CD4-positive, alpha-beta T cell treated with Interleukin-4 for 4 hours (primary cell): ENCODE measurements at regions not wholly inside any gene's neighbourhood (a gene's known extent, or its start where the extent isn't known, plus 50 kb on each side); places are given as distances from the start of the nearest gene placed in this dataset.
"Not testable (repeated sequence)": the region's sequence is repeated elsewhere in the genome, so short reads cannot be mapped to it uniquely, and the experiment has no call there.

Experiments used
- DNase-seq: peaks from one replicate; pipeline ENCODE4 v3.0.0-alpha.2; 2020

GRCh38 chrX:129361576-129361975 lies 161.7 kb downstream of the SMARCA1 start:
- DNase-seq = no peak

GRCh38 chrX:129360175-129360574 lies 163.1 kb downstream of the SMARCA1 start:
- peak; percentile 23 for DNase-seq

DNA sequence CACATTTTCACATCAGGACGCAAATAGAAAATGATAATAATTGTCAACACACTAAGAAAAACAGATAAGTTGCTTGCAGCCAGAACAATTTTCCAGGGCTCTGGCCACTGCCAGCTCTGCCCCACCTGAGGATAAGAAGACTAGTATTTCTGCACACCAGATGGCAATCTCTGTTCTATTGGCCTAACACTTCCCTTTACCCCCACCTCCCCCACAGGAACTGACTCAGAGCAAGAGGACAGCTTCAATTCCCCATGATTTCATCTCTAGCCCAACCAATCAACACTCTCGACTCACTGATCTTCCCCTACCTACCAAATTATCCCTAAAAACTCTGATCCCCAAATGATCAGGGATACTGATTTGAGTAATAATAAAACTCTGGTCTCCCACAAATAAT lies 164.0 kb downstream of the SMARCA1 start:
- DNase-seq = no peak

DNA sequence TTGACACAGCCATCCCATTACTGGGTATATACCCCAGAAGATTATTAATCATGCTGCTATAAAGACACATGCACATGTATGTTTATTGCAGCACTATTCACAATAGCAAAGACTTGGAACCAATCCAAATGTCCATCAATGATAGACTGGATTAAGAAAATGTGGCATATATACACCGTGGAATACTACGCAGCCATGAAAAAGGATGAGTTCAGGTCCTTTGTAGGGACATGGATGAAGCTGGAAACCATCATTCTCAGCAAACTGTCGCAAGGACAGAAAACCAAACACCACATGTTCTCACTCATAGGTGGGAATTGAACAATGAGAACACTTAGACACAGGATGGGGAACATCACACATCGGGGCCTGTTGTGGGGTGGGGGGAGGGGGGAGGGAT lies 165.9 kb downstream of the SMARCA1 start:
- not testable (repeated sequence) for DNase-seq

DNA sequence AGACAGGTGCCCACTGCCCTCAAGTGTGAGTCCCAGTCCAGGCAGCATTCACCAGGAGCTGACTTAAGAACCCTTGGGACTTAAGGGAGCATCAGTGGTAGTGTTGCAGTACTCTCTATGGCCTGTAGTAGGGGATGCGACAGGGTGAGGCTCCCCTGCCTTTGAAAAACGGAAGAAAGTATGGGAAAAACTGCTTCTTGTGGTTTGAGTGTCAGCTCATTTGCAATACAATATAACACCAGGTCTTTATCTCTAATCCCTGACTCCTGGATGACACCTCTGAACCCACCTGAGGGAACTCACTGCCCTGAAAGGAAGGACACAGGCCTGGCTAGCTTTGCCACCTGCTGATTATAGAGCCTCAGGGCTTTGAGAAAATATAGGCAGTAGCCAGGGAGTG lies 176.0 kb downstream of the SMARCA1 start:
- DNase-seq = no peak

GRCh38 chrX:129346574-129346973 lies 176.7 kb downstream of the SMARCA1 start:
- DNase-seq = no peak

DNA sequence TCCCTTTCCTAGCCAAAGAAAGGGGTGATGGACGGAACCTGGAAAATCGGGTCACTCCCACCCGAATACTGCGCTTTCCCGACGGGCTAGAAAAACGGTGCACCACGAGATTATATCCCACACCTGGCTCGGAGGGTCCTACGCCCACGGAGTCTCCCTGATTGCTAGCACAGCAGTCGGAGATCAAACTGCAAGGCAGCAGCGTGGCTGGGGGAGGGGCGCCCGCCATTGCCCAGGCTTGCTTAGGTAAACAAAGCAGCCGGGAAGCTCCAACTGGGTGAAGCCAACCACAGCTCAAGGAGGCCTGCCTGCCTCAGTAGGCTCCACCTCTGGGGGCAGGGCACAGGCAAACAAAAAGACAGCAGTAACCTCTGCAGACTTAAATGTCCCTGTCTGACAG lies 186.0 kb downstream of the SMARCA1 start:
- DNase-seq = not testable (repeated sequence)

DNA sequence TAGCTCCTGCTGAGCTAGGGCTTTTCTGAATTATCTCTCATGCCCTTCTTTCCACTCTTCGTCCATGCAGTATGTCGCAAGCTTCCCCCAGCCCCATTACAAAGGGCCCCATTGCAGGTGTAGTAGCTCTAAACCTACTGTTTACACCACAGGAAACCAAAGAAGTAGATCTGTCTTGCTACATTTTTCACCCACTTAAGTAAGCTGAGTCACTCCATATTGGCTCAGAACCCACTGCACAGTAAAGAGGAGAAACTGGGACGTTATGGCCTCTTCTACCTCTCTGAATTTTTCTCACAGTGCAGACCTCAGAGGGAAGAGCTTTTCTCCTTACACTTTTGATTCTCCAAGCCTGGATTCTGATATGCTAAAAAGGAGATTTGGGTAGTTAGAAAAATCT lies 200.2 kb downstream of the SMARCA1 start:
- DNase-seq = no peak

- no peak for DNase-seq
These were observed 204.9 kb downstream of the SMARCA1 start for GRCh38 chrX:129318375-129318774.

DNA sequence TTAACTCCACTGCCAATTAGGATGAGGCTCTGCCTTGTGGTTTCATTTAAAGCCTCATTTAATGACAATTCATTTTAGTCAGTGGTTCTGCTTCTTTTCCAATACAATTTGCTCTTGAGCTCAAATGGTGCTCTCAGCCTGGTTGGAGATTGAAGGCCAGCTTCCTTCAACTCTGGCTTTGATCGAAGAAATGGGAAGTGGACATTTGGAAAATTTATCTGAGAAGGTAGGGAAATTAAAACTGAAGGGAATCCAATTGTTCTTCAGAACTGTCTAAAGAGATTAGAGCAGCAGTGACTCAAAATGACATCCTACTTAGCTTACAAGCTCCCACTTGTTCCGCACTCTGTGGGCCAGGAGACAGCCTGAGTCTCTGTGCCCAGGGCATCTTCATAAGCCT lies 206.8 kb downstream of the SMARCA1 start:
- no peak for DNase-seq

- DNase-seq = no peak
These were observed 213.3 kb downstream of the SMARCA1 start for GRCh38 chrX:129310000-129310399.

DNA sequence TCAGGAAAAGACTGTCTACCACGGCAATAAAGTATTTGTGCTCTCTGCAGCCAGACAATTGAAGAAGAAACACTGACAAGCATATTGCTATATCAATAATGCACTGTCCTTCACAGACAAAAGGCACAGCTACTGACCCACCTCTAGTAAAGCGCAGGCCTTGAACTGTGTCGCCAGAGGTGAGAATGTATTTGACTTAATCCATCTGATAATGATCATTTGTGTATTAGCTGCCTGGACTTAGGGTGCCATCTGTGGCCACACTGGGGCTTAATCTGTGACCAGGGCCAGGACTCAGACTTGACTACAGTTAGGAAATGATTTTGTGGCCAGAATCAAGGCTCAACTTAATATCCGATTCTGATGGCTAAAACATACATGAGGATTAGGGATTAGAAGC lies 260.4 kb downstream of the SMARCA1 start:
- no peak for DNase-seq

- DNase-seq = not testable (repeated sequence)
These were observed 267.8 kb downstream of the SMARCA1 start for GRCh38 chrX:129255516-129255915.

- DNase-seq = no peak
These were observed 273.7 kb downstream of the SMARCA1 start for GRCh38 chrX:129249563-129249962.

DNA sequence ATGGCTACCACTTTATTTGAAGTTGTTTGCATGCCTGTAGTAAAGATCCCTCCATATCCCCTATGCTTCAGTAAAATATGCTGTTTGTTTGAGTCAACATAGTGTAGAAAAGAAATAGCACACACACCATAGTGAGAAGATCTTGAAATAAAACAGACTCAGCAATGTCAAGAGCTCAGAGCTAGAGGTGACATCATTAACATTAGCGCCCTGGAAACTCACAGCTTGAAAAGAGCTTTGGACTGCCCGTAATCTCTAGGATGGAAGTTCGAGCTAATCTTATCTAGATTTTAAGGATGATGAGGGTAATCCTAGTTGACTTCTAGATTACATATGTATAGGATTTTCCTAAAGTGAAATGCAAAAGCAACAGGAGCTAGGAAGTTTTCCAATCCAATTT lies 275.6 kb downstream of the SMARCA1 start:
- no peak for DNase-seq

DNA sequence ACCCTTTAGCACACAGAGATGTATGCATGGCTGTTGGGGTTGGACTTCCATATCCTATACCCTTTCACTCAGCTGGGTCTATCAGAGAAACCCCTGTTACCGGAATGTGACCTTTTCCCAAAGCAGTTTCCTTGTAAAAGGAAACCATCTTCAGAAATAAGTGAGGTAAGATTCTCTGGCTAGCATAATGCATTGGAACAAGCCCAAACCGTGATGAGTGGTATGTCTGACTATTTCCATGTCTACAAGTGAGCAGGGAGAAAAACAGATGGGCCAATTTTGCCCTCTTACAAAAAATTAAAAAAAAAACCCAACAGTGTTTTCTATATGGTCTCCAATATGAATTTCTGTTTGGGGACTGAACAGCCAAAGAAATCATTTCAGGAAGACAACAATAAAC lies 283.9 kb downstream of the SMARCA1 start:
- no peak for DNase-seq

DNA sequence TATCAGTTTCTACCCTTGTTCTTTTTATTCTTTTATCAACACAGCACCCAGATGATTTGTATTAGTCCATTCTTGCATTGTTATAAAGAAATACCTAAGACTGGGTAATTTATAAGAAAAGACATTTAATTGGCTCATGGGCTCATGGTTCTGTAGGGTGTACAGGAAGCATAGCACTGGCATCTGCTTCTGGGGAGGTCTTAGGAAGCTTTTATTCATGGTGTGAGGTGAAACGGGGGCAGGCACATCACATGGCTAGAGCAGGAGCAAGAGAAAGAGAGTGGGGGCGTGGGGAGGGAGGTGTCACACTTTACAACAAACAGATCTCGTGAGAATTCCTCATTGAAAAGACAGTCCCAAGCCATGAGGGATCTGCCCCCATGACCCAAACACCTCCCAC lies 285.3 kb downstream of the SMARCA1 start:
- no peak for DNase-seq

GRCh38 chrX:129235903-129236302 lies 287.4 kb downstream of the SMARCA1 start:
- DNase-seq = no peak

- DNase-seq = no peak
These were observed 289.5 kb downstream of the SMARCA1 start for GRCh38 chrX:129233786-129234185.

DNA sequence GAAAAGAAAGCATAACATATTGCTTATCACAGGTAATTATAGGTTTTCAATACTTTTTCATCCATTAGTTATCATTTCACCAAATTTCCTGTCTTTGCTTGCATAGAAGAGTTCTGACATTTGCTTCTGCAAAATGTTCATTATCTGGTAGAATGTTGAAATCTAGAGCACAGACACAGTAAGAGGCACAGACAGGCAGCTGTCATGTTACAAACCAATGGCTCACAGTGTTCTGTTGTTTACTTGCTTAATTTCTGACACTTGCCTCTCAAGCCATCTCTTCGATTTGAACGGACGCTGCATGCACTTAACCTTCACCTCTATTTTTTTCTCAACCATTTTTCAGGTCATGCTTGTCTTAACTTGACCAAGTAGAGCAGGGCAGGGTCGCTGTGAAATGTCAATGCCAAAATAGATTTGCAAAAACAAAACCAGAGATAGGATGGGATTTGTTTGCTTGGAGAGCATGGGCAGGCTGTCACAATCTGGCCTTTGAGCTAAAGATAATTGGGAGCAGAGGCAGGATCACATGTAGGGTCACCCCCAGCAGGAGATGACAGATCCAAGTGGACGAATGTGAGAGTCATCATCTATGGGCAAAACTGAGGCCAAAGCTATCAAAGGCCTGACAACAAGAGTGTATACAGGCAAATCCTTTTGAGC lies 292.3 kb downstream of the SMARCA1 start:
- no peak for DNase-seq

DNA sequence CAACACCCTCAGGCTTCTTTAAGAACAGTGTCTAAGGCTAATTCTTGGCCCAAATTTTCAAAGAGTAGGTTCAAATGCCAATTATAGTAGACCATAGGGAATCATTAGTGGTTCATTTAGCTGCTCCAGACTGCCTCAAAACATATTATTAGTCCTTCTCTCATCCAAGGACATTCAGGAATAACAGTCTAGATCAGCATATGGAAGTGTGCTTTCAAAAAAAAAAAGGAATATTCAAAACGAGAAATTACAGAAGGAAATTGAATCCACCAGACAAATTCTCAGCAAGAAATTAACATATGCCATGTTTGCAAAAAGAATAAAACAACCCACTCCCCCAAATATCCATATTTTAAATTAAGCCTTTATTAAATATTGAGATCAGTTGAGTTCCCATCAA lies 293.1 kb downstream of the SMARCA1 start:
- no peak for DNase-seq

DNA sequence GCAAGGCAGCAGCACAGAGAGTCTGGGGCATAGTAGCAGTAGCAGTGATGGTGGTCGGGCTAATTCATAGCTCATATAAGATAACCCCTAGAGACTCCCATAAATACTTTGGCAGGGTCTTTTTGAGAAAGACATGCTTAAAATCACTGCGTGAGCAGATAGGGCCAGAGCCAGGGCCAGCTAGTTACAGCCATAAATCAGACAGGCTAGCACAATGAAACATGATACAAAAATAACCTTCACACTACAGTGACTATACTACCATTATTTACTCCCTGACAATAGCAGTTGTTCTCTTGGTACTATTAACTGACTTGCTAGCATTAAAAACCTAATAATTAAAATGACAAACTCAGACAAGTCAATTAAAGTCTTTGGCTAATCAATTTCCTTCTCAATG lies 295.9 kb downstream of the SMARCA1 start:
- no peak for DNase-seq

DNA sequence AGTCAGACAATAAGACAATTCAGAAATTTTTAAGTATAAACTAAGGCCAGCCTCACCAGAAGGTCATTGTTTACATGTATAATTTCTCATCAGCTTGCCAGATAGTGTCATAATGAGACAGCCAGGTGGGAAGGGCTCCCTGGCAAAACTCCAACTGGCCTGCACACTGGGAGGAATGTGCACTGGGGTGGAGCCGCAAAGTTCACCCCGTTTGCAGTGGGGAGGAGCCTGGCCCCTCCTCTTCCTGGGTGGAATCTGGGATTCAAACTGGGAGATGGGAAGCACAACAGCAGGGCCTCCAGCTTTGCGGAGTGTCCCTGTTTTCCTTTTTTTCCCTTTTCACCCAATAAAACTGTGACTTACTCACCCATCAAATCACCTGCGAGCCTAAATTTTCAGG lies 329.9 kb downstream of the SMARCA1 start:
- no peak for DNase-seq

DNA sequence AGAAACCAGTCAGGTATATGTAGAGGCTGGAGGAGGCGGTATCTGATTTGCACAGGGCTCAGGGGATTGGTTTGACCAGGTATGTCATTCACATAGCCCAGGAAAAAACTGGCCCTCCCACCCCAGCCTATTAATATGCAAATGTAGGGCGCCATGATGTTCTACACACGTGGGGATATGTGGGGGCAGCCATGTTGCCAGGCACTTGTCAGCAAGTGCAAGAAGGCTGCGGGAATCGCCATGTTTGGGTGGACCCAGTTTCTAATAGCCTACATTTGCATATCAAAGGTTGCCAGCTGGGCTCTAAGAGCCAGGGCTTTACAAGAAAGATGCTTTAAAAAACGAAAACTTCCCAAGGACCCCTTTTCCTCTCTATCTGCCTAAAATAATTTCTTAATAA lies 335.1 kb downstream of the SMARCA1 start:
- no peak for DNase-seq

DNA sequence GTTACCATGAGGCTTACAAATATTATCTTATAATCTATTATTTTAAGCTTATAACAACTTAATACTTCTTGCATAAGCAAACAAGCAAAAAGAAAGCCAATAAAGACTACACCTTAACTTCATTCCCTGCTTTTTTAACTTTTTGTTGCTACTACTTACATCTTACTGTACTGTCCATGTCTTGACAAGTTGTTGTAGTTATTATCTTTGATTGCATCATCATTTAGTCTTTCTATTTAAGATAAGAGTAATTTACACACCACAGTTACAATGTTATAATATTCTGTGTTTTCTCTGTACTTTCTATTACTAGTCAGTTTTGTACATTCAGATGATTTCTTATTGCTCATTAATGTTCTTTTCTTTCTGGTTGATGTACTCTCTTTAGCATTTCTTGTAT lies 346.6 kb downstream of the SMARCA1 start:
- no peak for DNase-seq

DNA sequence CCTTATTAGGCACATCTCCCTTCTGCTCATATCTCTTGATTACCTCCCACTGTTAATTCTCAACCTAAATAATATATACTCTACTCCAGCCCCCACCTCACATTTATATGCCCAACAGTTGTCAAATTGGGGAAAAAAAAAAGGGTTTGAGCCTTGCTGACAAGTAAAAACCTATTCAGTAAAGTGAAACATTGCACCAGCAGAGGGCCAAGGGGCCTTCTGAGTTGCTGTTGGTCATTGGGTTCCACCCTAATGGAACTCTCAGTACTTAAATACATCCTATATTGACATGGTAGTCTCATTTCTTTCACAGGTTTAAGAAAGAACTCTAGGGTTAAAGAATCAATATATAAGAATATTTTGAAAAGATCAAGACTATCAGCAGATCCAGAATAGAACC lies 362.2 kb downstream of the SMARCA1 start:
- no peak for DNase-seq
